ENCODE measurements at regions not wholly inside any gene's neighbourhood (a gene's known extent, or its start where the extent isn't known, plus 50 kb on each side); places are given as distances from the start of the nearest gene placed in this dataset.

GRCh38 chr4:66640233-66640990 is 904.9 kb downstream of the CENPC start:
- no peaks in the 10 kb centered on the region for H3K36me3 ChIP-seq (ENCODE audit: insufficient read depth, low read length)
- BruUV-seq (replicated peaks) = no TSS peak
- intact Hi-C loops (cut with micrococcal nuclease; ENCODE audit: unreplicated experiment) = no loop called here
- no peaks in the 10 kb centered on the region for H4K20me1 ChIP-seq (ENCODE audit: insufficient read depth, low read length)
- H3K9me2 ChIP-seq (ENCODE audit: insufficient read depth, low read length) = no peaks in the 10 kb centered on the region
- no peak overlapping the region for H3K4me3 ChIP-seq (ENCODE audit: low read depth, low read length, poor library complexity, severe bottlenecking)
- DNase-seq (ENCODE audit: low spot score) = no peak
- ChIA-PET CTCF (ENCODE audit: unreplicated experiment) (no interaction called here), POLR2A (interaction anchor here (0.5 to 1.3 kb wide), 8 partner anchors 9 to 1878 kb away, joined by 3 to 6 read pairs (median 3); no protein-coding TSS in a partner anchor)
- H3K79me2 ChIP-seq (ENCODE audit: insufficient read depth, low read depth, low read length) = no peaks in the 10 kb centered on the region
- H3K9me3 ChIP-seq (ENCODE audit: low read length) = no peaks in the 10 kb centered on the region
- H3K4me2 ChIP-seq (ENCODE audit: low read length) = no peak overlapping the region
- TF ChIP-seq, protein P1, sequence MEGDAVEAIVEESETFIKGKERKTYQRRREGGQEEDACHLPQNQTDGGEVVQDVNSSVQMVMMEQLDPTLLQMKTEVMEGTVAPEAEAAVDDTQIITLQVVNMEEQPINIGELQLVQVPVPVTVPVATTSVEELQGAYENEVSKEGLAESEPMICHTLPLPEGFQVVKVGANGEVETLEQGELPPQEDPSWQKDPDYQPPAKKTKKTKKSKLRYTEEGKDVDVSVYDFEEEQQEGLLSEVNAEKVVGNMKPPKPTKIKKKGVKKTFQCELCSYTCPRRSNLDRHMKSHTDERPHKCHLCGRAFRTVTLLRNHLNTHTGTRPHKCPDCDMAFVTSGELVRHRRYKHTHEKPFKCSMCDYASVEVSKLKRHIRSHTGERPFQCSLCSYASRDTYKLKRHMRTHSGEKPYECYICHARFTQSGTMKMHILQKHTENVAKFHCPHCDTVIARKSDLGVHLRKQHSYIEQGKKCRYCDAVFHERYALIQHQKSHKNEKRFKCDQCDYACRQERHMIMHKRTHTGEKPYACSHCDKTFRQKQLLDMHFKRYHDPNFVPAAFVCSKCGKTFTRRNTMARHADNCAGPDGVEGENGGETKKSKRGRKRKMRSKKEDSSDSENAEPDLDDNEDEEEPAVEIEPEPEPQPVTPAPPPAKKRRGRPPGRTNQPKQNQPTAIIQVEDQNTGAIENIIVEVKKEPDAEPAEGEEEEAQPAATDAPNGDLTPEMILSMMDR (conservative IDR thresholded peaks at IDR 0.05; ENCODE audit: low read length) = no peak
- TF ChIP-seq EZH2phosphoT487 (IDR thresholded peaks at IDR 0.05; ENCODE audit: borderline replicate concordance, low read depth, low read length) = no peak
- no peak overlapping the region for H2AFZ ChIP-seq (ENCODE audit: low read length)
- no peaks in the 10 kb centered on the region for H3K4me1 ChIP-seq (ENCODE audit: insufficient read depth, low read length, poor library complexity, severe bottlenecking)
- no peak overlapping the region for H3K27ac ChIP-seq (ENCODE audit: low read depth, low read length, poor library complexity, severe bottlenecking)

DNA sequence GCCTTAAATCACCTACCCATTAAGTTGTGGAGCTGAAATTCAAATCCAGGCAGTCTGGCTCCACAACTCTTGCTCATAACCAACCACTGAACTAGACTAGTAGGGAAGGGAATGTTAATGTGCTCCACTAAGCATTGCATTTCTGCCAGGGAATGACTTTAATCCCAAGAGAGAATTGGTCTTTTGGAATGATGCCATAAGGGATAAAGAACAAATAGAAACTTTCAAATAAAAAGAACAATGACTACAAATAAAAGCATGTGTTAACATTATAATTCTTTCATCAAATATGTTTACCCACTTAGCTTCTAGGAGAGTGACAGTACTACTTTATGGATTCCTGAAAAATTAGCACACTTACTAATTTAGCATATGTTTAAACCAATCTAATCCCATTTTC is 905.9 kb downstream of the CENPC start:
- TF ChIP-seq, protein P1 (conservative IDR thresholded peaks at IDR 0.05; ENCODE audit: low read length) = no peak
- CTCF ChIA-PET (ENCODE audit: unreplicated experiment) = no interaction called here
- Histone ChIP-seq H3K79me2 (ENCODE audit: insufficient read depth, low read depth, low read length) (no peaks in the 10 kb centered on the region), H3K27ac (ENCODE audit: low read depth, low read length, poor library complexity, severe bottlenecking) (no peak overlapping the region), H2AFZ (ENCODE audit: low read length) (no peak overlapping the region), H3K4me3 (ENCODE audit: low read depth, low read length, poor library complexity, severe bottlenecking) (no peak overlapping the region), H4K20me1 (ENCODE audit: insufficient read depth, low read length) (no peaks in the 10 kb centered on the region), H3K9me3 (ENCODE audit: low read length) (no peaks in the 10 kb centered on the region), H3K9me2 (ENCODE audit: insufficient read depth, low read length) (no peaks in the 10 kb centered on the region), H3K36me3 (ENCODE audit: insufficient read depth, low read length) (no peaks in the 10 kb centered on the region), H3K4me1 (ENCODE audit: insufficient read depth, low read length, poor library complexity, severe bottlenecking) (no peaks in the 10 kb centered on the region), H3K4me2 (ENCODE audit: low read length) (no peak overlapping the region)
- intact Hi-C loops (cut with micrococcal nuclease; ENCODE audit: unreplicated experiment) = no loop called here
- no peak for DNase-seq (ENCODE audit: low spot score)
- BruUV-seq (replicated peaks) = no TSS peak
- POLR2A ChIA-PET = interaction anchor here (0.7 kb wide), 1 partner anchor 12 kb away, joined by 3 read pairs; no protein-coding TSS in a partner anchor

GRCh38 chr4:66636349-66636748 is 909.0 kb downstream of the CENPC start:
- DNase-seq (ENCODE audit: low spot score) = no peak
- Histone ChIP-seq H3K9me3 (ENCODE audit: low read length) (no peaks in the 10 kb centered on the region), H3K4me1 (ENCODE audit: insufficient read depth, low read length, poor library complexity, severe bottlenecking) (no peaks in the 10 kb centered on the region), H3K79me2 (ENCODE audit: insufficient read depth, low read depth, low read length) (no peaks in the 10 kb centered on the region), H3K36me3 (ENCODE audit: insufficient read depth, low read length) (no peaks in the 10 kb centered on the region), H3K4me2 (ENCODE audit: low read length) (no peak overlapping the region), H2AFZ (ENCODE audit: low read length) (no peak overlapping the region), H3K4me3 (ENCODE audit: low read depth, low read length, poor library complexity, severe bottlenecking) (no peak overlapping the region), H4K20me1 (ENCODE audit: insufficient read depth, low read length) (no peaks in the 10 kb centered on the region), H3K27ac (ENCODE audit: low read depth, low read length, poor library complexity, severe bottlenecking) (no peak overlapping the region), H3K9me2 (ENCODE audit: insufficient read depth, low read length) (no peaks in the 10 kb centered on the region)
- intact Hi-C loops (cut with micrococcal nuclease; ENCODE audit: unreplicated experiment) = no loop called here
- CTCF ChIA-PET (ENCODE audit: unreplicated experiment) = no interaction called here
- POLR2A ChIA-PET = no interaction called here
- TF ChIP-seq EZH2phosphoT487 (IDR thresholded peaks at IDR 0.05; ENCODE audit: borderline replicate concordance, low read depth, low read length) = no peak
- BruUV-seq (replicated peaks) = no TSS peak

All from OCI-LY7 (cell line).